NB4 (cell line): ENCODE measurements at regions not wholly inside any gene's neighbourhood (a gene's known extent, or its start where the extent isn't known, plus 50 kb on each side); places are given as distances from the start of the nearest gene placed in this dataset.

ENCODE experiments used
- DNase-seq: peaks from one replicate; pipeline ENCODE4 v3.0.0; 2010; ENCODE audit warnings: low read depth
- H3K4me3 ChIP-seq: one replicate; pipeline ENCODE4 v1.5.1; 2011; ENCODE audit warnings: mild to moderate bottlenecking, low read depth, low read length, moderate library complexity
- CTCF ChIP-seq: IDR thresholded peaks from one replicate; pipeline ENCODE4 v1.5.1; 2012; ENCODE audit warnings: low read depth, low read length
- MAX ChIP-seq: IDR thresholded peaks from 2 replicates; pipeline ENCODE4 v1.6.1; 2011; ENCODE audit warnings: low read depth, low read length
- MYC ChIP-seq: IDR thresholded peaks from 2 replicates; pipeline ENCODE4 v1.6.1; 2011; ENCODE audit warnings: low read depth, low read length
- POLR2A ChIP-seq: IDR thresholded peaks from 2 replicates; pipeline ENCODE4 v1.6.1; 2011; ENCODE audit warnings: mild to moderate bottlenecking; ENCODE audit not compliant: insufficient read length; ENCODE audit errors: extremely low read depth

- no peak for DNase-seq
- H3K4me3 ChIP-seq = no peak overlapping the region
- TF ChIP-seq MYC (no peak), MAX (no peak), POLR2A (no peak), CTCF (no peak)
Measured at GRCh38 chr5:7320701-7321301, 75.1 kb upstream of the ADCY2 start.

GRCh38 chr5:7321724-7322123, 74.2 kb upstream of the ADCY2 start:
- no peak for DNase-seq
- TF ChIP-seq MYC (no peak), CTCF (no peak), POLR2A (no peak), MAX (no peak)
- no peak overlapping the region for H3K4me3 ChIP-seq

GRCh38 chr5:7324919-7325318, 71.0 kb upstream of the ADCY2 start:
- DNase-seq = no peak
- no peak for TF ChIP-seq MAX
- TF ChIP-seq MYC = no peak
- no peak for TF ChIP-seq CTCF
- TF ChIP-seq POLR2A = no peak
- no peak overlapping the region for H3K4me3 ChIP-seq

GRCh38 chr5:7325975-7326913, 69.7 kb upstream of the ADCY2 start:
- TF ChIP-seq MAX = no peak
- no peak for TF ChIP-seq MYC
- TF ChIP-seq CTCF = no peak
- no peak for TF ChIP-seq POLR2A
- DNase-seq = no peak
- H3K4me3 ChIP-seq = no peak overlapping the region

GRCh38 chr5:7329141-7329540, 66.8 kb upstream of the ADCY2 start:
- DNase-seq = no peak
- no peak overlapping the region for H3K4me3 ChIP-seq
- TF ChIP-seq MYC (no peak), POLR2A (no peak), CTCF (no peak), MAX (no peak)
